ENCODE measurements at regions not wholly inside any gene's neighbourhood (a gene's known extent, or its start where the extent isn't known, plus 50 kb on each side); places are given as distances from the start of the nearest gene placed in this dataset.

DNA sequence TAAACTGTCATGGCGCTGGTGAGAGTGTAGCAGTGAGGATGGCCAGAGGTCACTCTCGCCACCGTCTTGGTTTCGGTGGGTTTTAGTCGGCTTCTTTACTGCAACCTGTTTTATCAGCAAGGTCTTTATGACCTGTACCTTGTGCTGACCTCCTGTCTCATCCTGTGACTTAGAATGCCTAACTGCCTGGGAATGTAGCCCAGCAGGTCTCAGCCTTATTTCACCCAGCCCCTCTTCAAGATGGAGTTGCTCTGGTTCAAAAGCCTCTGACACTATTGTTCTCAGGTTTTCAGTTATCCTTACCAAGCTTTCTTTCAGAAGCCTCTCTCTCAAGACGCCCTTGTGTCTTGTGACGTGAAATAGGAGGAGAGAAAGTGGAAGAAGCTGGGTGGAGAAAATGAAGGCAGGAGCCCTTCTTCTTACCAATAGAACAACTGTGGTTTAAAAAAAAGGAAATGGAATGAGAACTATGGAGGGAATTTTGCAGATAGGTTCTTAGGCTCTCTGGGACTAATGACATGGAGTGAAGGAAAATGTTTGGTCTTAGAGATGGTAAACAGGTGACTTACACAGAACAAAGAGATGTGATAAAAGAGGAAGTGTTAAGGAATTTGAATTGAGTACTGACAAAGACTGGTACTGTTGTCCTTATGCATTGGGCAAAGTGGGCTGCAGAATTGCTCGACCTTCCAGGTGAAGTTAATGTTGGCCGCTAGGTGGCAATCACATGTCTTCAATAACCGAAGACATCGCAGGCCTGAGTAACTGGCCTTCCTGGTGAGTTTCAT lies 133.3 kb upstream of the RAI14 start:
- DNase-seq (ENCODE audit: low spot score): peak; percentile 46
- peak; percentile 72 for ATAC-seq (ENCODE audit: low FRiP score)
- TF ChIP-seq, protein P1, sequence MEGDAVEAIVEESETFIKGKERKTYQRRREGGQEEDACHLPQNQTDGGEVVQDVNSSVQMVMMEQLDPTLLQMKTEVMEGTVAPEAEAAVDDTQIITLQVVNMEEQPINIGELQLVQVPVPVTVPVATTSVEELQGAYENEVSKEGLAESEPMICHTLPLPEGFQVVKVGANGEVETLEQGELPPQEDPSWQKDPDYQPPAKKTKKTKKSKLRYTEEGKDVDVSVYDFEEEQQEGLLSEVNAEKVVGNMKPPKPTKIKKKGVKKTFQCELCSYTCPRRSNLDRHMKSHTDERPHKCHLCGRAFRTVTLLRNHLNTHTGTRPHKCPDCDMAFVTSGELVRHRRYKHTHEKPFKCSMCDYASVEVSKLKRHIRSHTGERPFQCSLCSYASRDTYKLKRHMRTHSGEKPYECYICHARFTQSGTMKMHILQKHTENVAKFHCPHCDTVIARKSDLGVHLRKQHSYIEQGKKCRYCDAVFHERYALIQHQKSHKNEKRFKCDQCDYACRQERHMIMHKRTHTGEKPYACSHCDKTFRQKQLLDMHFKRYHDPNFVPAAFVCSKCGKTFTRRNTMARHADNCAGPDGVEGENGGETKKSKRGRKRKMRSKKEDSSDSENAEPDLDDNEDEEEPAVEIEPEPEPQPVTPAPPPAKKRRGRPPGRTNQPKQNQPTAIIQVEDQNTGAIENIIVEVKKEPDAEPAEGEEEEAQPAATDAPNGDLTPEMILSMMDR (IDR thresholded peaks at IDR 0.05): no peak

DNA sequence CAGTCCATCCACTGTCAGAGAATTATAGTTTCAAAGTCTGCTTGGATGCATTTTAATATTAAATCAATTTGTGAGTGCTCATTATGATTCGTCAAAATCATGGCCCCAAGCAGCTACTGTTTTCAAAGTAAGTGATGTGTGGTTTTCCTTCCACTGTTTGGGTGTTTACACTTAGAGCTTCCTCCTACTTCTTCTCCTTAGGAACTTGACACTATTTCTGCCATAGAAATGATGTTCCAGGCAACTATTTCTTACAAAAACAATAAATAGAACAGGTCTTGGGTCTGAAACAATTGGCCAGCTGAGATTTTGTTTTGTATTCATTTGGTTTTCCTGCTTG lies 132.8 kb upstream of the RAI14 start:
- DNase-seq (ENCODE audit: low spot score) (no peak), ATAC-seq (ENCODE audit: low FRiP score) (no peak)

DNA sequence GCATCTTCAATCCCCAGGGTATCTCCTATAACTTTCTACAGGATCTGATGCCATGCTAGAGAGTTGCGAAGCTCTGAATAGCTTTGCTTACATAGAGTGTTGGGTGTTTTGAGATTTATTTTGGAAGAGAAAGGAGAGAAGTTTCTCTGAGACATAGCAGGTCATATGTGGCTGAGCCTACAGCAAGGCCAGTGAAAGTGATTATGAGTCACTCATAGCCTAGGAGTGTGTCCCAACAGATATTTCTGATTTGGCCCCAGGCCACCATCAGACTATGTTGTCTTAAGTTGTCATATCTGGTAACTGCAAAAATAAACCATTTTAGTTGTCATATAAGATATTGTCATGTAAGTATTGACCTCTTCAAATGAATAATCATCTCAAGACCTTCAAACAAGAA lies 132.0 kb upstream of the RAI14 start:
- DNase-seq (ENCODE audit: low spot score): no peak

More for the DNA sequence above, 132.8 kb upstream of the RAI14 start:
- TF ChIP-seq, protein P1 (IDR thresholded peaks at IDR 0.05): no peak

DNA sequence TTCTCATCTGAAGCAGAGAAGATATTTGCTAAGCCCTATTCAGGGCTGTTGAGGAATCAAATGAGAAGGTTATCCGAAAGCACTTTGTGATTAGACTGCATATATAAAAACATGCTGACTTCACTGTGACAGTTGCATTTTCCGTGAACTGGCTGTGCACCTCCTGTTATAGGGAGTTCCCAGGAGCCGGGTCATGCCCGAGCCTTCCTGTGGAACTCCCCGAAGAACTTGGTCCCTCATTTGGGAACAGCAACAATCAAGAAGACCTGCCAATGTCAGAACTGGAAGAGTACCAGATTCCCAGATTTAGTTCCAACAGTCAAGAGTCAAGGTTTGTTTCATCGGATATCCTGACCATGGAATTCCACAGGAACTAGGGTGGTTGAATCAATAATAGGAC lies 130.4 kb upstream of the RAI14 start:
- ATAC-seq (ENCODE audit: low FRiP score) (no peak), DNase-seq (ENCODE audit: low spot score) (no peak)
- TF ChIP-seq, protein P1 (IDR thresholded peaks at IDR 0.05): no peak

More for the DNA sequence above, 132.0 kb upstream of the RAI14 start:
- ATAC-seq (ENCODE audit: low FRiP score): peak; percentile 67
- TF ChIP-seq, protein P1 (IDR thresholded peaks at IDR 0.05): no peak

DNA sequence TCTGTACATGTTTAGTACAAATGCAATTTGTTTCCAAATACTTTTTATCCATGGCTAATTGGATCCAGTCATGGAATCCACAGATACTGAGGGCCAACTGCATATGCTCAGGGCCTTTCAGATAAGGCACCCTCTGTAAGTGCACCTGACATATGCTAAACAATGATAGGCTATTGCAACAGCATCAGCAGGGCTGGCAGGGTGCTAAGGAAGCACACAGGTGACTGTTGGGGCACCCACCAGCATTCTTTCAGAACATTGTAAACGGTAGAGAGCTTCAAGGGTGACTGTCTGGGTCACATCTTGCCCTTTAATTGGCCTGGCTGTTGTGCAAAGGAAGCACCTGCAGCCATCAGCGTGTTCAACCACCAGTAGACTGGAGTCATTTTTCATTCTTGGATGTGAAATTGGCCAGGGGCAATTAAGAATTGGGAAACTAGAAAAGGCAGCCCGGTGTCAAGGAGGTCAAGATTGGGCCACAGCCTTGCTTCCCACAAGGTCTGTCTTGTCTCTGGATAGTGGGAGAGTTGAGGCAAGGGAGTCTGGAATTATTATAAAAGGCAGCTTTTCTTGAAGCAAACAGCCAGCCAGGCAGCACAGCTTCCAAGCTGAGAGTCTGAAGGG lies 129.3 kb upstream of the RAI14 start:
- no peak for DNase-seq (ENCODE audit: low spot score)
- no peak for ATAC-seq (ENCODE audit: low FRiP score)
- TF ChIP-seq, protein P1 (IDR thresholded peaks at IDR 0.05): no peak

DNA sequence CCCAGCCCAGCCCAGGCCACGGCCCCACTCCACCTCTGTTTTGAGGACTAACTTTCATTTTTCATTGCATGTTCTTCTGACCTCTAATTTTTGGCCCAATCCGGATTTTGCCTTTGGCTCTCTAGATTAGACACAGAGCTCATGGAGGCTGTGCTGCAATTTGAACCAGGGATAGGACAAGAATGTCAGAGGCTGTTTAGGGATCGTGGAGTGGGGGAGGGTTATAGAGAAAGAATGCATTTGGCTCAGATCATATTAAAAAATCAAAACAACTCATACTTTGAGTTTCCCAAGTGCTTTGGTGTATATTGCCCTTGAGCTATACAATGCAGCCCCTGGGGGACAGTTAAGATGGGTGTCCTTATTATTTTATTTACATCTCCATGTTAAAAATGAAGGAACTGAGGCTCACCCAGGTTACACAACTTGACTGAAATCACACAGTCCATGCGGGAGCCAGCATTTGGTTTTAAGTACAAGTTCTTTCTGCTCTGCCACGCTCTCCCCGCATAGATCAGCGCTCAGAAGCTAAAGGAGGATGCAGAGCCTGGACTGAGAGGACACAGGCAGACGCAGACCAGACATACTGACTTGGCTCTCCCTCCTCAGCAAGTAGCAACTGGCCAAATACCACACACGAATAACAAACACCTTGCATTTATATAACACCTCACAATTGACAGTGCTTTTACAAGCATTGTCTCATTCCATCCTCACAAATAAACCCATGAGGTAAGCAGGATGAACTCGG lies 126.4 kb upstream of the RAI14 start:
- TF ChIP-seq, protein P1 (IDR thresholded peaks at IDR 0.05): no peak
- DNase-seq (ENCODE audit: low spot score): no peak
- no peak for ATAC-seq (ENCODE audit: low FRiP score)
